GM18508 (cell line): ENCODE measurements at regions not wholly inside any gene's neighbourhood (a gene's known extent, or its start where the extent isn't known, plus 50 kb on each side); places are given as distances from the start of the nearest gene placed in this dataset.

Experiments
- ATAC-seq: cut with Tn5 transposase; IDR thresholded peaks from one replicate; pipeline ENCODE4 v1.9.1; 2021; ENCODE audit warnings: moderate number of reproducible peaks; ENCODE audit not compliant: insufficient read depth, unreplicated experiment

- no peak for ATAC-seq
These were observed 349.9 kb upstream of the SLC35B3 start for GRCh38 chr6:8785223-8785622.

GRCh38 chr6:8783191-8783590 lies 347.8 kb upstream of the SLC35B3 start:
- ATAC-seq = no peak

- no peak for ATAC-seq
These were observed 345.3 kb upstream of the SLC35B3 start for GRCh38 chr6:8780653-8781052.

- no peak for ATAC-seq
These were observed 329.4 kb upstream of the SLC35B3 start for GRCh38 chr6:8764733-8765132.

GRCh38 chr6:8760951-8761350 lies 325.6 kb upstream of the SLC35B3 start:
- ATAC-seq = no peak

- ATAC-seq = no peak
These were observed 323.1 kb upstream of the SLC35B3 start for GRCh38 chr6:8758412-8758811.

GRCh38 chr6:8750627-8751026 lies 315.3 kb upstream of the SLC35B3 start:
- no peak for ATAC-seq

- ATAC-seq = no peak
These were observed 314.1 kb upstream of the SLC35B3 start for GRCh38 chr6:8749465-8749864.

GRCh38 chr6:8743170-8743745 lies 307.9 kb upstream of the SLC35B3 start:
- peak; percentile 93 for ATAC-seq

GRCh38 chr6:8739454-8739853 lies 304.1 kb upstream of the SLC35B3 start:
- no peak for ATAC-seq

- ATAC-seq = no peak
These were observed 303.6 kb upstream of the SLC35B3 start for GRCh38 chr6:8738951-8739350.

- ATAC-seq = no peak
These were observed 301.0 kb upstream of the SLC35B3 start for GRCh38 chr6:8736156-8736895.

- ATAC-seq = no peak
These were observed 298.5 kb upstream of the SLC35B3 start for GRCh38 chr6:8733879-8734278.

GRCh38 chr6:8731874-8732273 lies 296.5 kb upstream of the SLC35B3 start:
- ATAC-seq = no peak

- ATAC-seq = no peak
These were observed 275.5 kb upstream of the SLC35B3 start for GRCh38 chr6:8710668-8711431.

- ATAC-seq = no peak
These were observed 272.8 kb upstream of the SLC35B3 start for GRCh38 chr6:8707956-8708772.

GRCh38 chr6:8707369-8707768 lies 272.0 kb upstream of the SLC35B3 start:
- no peak for ATAC-seq

- ATAC-seq = no peak
These were observed 270.2 kb upstream of the SLC35B3 start for GRCh38 chr6:8705435-8706020.

- no peak for ATAC-seq
These were observed 267.7 kb upstream of the SLC35B3 start for GRCh38 chr6:8703059-8703458.

- no peak for ATAC-seq
These were observed 253.5 kb upstream of the SLC35B3 start for GRCh38 chr6:8688821-8689220.
